ENCODE measurements at regions not wholly inside any gene's neighbourhood (a gene's known extent, or its start where the extent isn't known, plus 50 kb on each side); places are given as distances from the start of the nearest gene placed in this dataset.

- TF ChIP-seq, protein P1, sequence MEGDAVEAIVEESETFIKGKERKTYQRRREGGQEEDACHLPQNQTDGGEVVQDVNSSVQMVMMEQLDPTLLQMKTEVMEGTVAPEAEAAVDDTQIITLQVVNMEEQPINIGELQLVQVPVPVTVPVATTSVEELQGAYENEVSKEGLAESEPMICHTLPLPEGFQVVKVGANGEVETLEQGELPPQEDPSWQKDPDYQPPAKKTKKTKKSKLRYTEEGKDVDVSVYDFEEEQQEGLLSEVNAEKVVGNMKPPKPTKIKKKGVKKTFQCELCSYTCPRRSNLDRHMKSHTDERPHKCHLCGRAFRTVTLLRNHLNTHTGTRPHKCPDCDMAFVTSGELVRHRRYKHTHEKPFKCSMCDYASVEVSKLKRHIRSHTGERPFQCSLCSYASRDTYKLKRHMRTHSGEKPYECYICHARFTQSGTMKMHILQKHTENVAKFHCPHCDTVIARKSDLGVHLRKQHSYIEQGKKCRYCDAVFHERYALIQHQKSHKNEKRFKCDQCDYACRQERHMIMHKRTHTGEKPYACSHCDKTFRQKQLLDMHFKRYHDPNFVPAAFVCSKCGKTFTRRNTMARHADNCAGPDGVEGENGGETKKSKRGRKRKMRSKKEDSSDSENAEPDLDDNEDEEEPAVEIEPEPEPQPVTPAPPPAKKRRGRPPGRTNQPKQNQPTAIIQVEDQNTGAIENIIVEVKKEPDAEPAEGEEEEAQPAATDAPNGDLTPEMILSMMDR (IDR thresholded peaks at IDR 0.05), result no peak
- TF ChIP-seq ATF3 (CRISPR knock-in tag; conservative IDR thresholded peaks at IDR 0.05) (no peak), ETV6 (CRISPR knock-in tag; IDR thresholded peaks at IDR 0.05) (no peak), ZNF138 (CRISPR knock-in tag; conservative IDR thresholded peaks at IDR 0.05) (no peak), RELA (CRISPR knock-in tag; IDR thresholded peaks at IDR 0.05; ENCODE audit: borderline replicate concordance) (no peak)
- TF ChIP-seq, protein P2, sequence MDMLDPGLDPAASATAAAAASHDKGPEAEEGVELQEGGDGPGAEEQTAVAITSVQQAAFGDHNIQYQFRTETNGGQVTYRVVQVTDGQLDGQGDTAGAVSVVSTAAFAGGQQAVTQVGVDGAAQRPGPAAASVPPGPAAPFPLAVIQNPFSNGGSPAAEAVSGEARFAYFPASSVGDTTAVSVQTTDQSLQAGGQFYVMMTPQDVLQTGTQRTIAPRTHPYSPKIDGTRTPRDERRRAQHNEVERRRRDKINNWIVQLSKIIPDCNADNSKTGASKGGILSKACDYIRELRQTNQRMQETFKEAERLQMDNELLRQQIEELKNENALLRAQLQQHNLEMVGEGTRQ (CRISPR knock-in tag; IDR thresholded peaks at IDR 0.05), result no peak
- TF ChIP-seq, protein P3, sequence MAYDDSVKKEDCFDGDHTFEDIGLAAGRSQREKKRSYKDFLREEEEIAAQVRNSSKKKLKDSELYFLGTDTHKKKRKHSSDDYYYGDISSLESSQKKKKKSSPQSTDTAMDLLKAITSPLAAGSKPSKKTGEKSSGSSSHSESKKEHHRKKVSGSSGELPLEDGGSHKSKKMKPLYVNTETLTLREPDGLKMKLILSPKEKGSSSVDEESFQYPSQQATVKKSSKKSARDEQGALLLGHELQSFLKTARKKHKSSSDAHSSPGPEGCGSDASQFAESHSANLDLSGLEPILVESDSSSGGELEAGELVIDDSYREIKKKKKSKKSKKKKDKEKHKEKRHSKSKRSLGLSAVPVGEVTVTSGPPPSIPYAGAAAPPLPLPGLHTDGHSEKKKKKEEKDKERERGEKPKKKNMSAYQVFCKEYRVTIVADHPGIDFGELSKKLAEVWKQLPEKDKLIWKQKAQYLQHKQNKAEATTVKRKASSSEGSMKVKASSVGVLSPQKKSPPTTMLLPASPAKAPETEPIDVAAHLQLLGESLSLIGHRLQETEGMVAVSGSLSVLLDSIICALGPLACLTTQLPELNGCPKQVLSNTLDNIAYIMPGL (CRISPR knock-in tag; IDR thresholded peaks at IDR 0.05), result no peak
- TF ChIP-seq, protein P4, sequence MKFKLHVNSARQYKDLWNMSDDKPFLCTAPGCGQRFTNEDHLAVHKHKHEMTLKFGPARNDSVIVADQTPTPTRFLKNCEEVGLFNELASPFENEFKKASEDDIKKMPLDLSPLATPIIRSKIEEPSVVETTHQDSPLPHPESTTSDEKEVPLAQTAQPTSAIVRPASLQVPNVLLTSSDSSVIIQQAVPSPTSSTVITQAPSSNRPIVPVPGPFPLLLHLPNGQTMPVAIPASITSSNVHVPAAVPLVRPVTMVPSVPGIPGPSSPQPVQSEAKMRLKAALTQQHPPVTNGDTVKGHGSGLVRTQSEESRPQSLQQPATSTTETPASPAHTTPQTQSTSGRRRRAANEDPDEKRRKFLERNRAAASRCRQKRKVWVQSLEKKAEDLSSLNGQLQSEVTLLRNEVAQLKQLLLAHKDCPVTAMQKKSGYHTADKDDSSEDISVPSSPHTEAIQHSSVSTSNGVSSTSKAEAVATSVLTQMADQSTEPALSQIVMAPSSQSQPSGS (CRISPR knock-in tag; IDR thresholded peaks at IDR 0.05; ENCODE audit: borderline replicate concordance, low read depth), result no peak
Observed at GRCh38 chr4:24007860-24008261, 118.0 kb upstream of the PPARGC1A start.
